HepG2 (cell line): ENCODE measurements at regions not wholly inside any gene's neighbourhood (a gene's known extent, or its start where the extent isn't known, plus 50 kb on each side); places are given as distances from the start of the nearest gene placed in this dataset.

Source experiments
- ATAC-seq: fragments of 200-7000 bp; cut with Tn5 transposase; 3 replicates; pipeline ENCODE4 v1.9.1; 2020; ENCODE audit warnings: mild to moderate bottlenecking, moderate library complexity
- BruUV-seq: library from RNA; stranded (reverse); fragments of 400-500 nt; replicated peaks from 2 replicates; lab custom pipeline; 2021; lab: Mats Ljungman, UMichigan
- CTCF ChIA-PET: fragments of 300-600 bp; formaldehyde crosslinking; extraction: SDS; loops from one replicate; lab custom pipeline; 2021; ENCODE audit warnings: low total read pairs, inconsistent platforms, low intra/inter-chr PET ratio; lab: Yijun Ruan, JAX
- POLR2A ChIA-PET: fragments of 350-600 bp; sonication (Branson Sonifier 250); formaldehyde crosslinking; loops from one replicate; lab custom pipeline; 2020; ENCODE audit warnings: antibody characterized with exemption, inconsistent platforms; lab: Yijun Ruan, JAX
- DNase-seq: peaks from one replicate; pipeline ENCODE4 v3.0.0-alpha.2; 2015; ENCODE audit warnings: low spot score
- FAIRE-seq: peaks from 3 replicates; lab custom pipeline; 2011; peaks lifted over from hg19 to GRCh38; lab: Jason Lieb, UNC
- H2AFZ ChIP-seq: one replicate; pipeline ENCODE4 v1.6.1; 2011; ENCODE audit warnings: low read length, inconsistent platforms
- H3K27ac ChIP-seq: fragments of 300-600 bp; 3 replicates; pipeline ENCODE4 v1.8.0; 2011; ENCODE audit warnings: mixed run types, mild to moderate bottlenecking, mixed read lengths, low read length, inconsistent platforms; ENCODE audit not compliant: insufficient read depth; ENCODE audit errors: extremely low read length
- H3K27me3 ChIP-seq, 2 experiments: fragments of 200-600 bp in 1 of 2; 2 replicates in 1 of 2; 3 replicates in 1 of 2; pipeline versions ENCODE4 v1.6.0 to v1.8.0; 2011; ENCODE audit warnings: low read length in 2 of 2, mild to moderate bottlenecking in 2 of 2, moderate library complexity in 2 of 2, inconsistent platforms in 1 of 2; ENCODE audit not compliant: insufficient read depth in 2 of 2, control insufficient read depth in 1 of 2
- H3K36me3 ChIP-seq, 2 experiments: fragments of 200-600 bp in 1 of 2; replicated peaks in 1 of 2; 2 replicates in 1 of 2; 3 replicates in 1 of 2; pipeline versions ENCODE4 v1.5.1 to v1.8.0; 2011; ENCODE audit warnings: low read length in 2 of 2, inconsistent platforms in 1 of 2; ENCODE audit not compliant: insufficient read depth in 2 of 2, control insufficient read depth in 1 of 2
- H3K4me1 ChIP-seq: 2 replicates; pipeline ENCODE4 v1.5.1; 2012; ENCODE audit warnings: low read length, inconsistent platforms; ENCODE audit not compliant: insufficient read depth
- H3K4me2 ChIP-seq: 2 replicates; pipeline ENCODE4 v1.6.0; 2011; ENCODE audit warnings: low read depth, low read length, inconsistent platforms
- H3K4me3 ChIP-seq, 3 experiments: fragments of 200-600 bp in 1 of 3; sonication (generic), shearing (Covaris generic) in 1 of 3; replicated peaks in 1 of 3; 2 replicates each; pipeline ENCODE4 v1.5.1; 2011 to 2016; ENCODE audit warnings: low read length in 3 of 3, inconsistent platforms in 2 of 3, low read depth in 2 of 3, mild to moderate bottlenecking in 2 of 3, control low read depth in 1 of 3, mixed read lengths in 1 of 3; ENCODE audit not compliant: insufficient read depth in 1 of 3
- H3K79me2 ChIP-seq: one replicate; pipeline ENCODE4 v1.6.1; 2011; ENCODE audit warnings: low read length, inconsistent platforms; ENCODE audit not compliant: insufficient read depth
- H3K9ac ChIP-seq: 2 replicates; pipeline ENCODE4 v1.6.0; 2011; ENCODE audit warnings: mild to moderate bottlenecking, low read depth, low read length, inconsistent platforms; ENCODE audit not compliant: insufficient read depth
- H3K9me3 ChIP-seq: 2 replicates; pipeline ENCODE4 v1.5.1; 2012; ENCODE audit warnings: mild to moderate bottlenecking, low read length
- H4K20me1 ChIP-seq: 2 replicates; pipeline ENCODE4 v1.6.0; 2011; ENCODE audit warnings: inconsistent platforms, mild to moderate bottlenecking, low read length, moderate library complexity; ENCODE audit not compliant: insufficient read depth
- BCLAF1 ChIP-seq: fragments of 450-650 bp; IDR thresholded peaks from 2 replicates; pipeline ENCODE4 v1.6.1; 2017; ENCODE audit warnings: mild to moderate bottlenecking
- EP300 ChIP-seq, 3 experiments: sonication (generic) in 1 of 3; formaldehyde crosslinking in 1 of 3; IDR thresholded peaks; 2 replicates each; pipeline versions ENCODE4 v1.5.1 to v1.6.1; 2011 to 2020; ENCODE audit warnings: low read depth in 2 of 3, low read length in 2 of 3, borderline replicate concordance in 1 of 3, improper control_type of control experiment in 1 of 3, mild to moderate bottlenecking in 1 of 3, missing genetic modification reagents in 1 of 3, moderate library complexity in 1 of 3
- HMG20A ChIP-seq: IDR thresholded peaks from 2 replicates; pipeline ENCODE4 v1.6.1; 2016; ENCODE audit warnings: borderline replicate concordance
- JUND ChIP-seq: sonication (generic); formaldehyde crosslinking; IDR thresholded peaks from 2 replicates; pipeline ENCODE4 v1.8.0; 2022; ENCODE audit warnings: mild to moderate bottlenecking, missing genetic modification reagents
- NCOA2 ChIP-seq: sonication (generic); formaldehyde crosslinking; IDR thresholded peaks from 2 replicates; pipeline ENCODE4 v1.8.0; 2022; ENCODE audit warnings: inconsistent platforms
- NFKBIZ ChIP-seq: IDR thresholded peaks from 2 replicates; pipeline ENCODE4 v1.6.1; 2018; ENCODE audit warnings: missing genetic modification reagents, missing compliant biosample characterization
- TCF7 ChIP-seq: sonication (generic); IDR thresholded peaks from 2 replicates; pipeline ENCODE4 v1.6.1; 2016; ENCODE audit warnings: antibody characterized with exemption, low read depth
- ZNF354B ChIP-seq: sonication (generic); formaldehyde crosslinking; IDR thresholded peaks from 2 replicates; pipeline ENCODE4 v1.8.0; 2022; ENCODE audit warnings: mild to moderate bottlenecking, missing genetic modification reagents
- ZNF674 ChIP-seq: sonication (generic); formaldehyde crosslinking; IDR thresholded peaks from 2 replicates; pipeline ENCODE4 v1.5.0; 2020; ENCODE audit warnings: low read depth, mild to moderate bottlenecking, missing genetic modification reagents
- ZNF839 ChIP-seq: sonication (generic); formaldehyde crosslinking; IDR thresholded peaks from 2 replicates; pipeline ENCODE4 v1.4.0; 2020; ENCODE audit warnings: missing genetic modification reagents, mild to moderate bottlenecking, borderline replicate concordance
- ZNF841 ChIP-seq: sonication (generic); formaldehyde crosslinking; IDR thresholded peaks from 2 replicates; pipeline ENCODE4 v1.8.1; 2023; ENCODE audit warnings: missing genetic modification reagents, borderline replicate concordance
- WGBS: methylation state at CpG from one replicate; pipeline ENCODE4 v1.1.6; 2017; ENCODE audit warnings: low lambda C conversion rate; 5-methylcytosine and 5-hydroxymethylcytosine counted together
- in situ Hi-C: cut with HindIII; loops from 2 replicates; pipeline ENCODE4 v1.10.0; 2017; ENCODE audit warnings: low pct_unique_long_range_greater_than_20kb; ENCODE audit not compliant: extremely low pct_ligation_motif_present
- intact Hi-C: fragments of 100-400 bp; cut with micrococcal nuclease; formaldehyde crosslinking; loops from one replicate; pipeline ENCODE4 v1.10.0; 2022; ENCODE audit not compliant: unreplicated experiment

- TF ChIP-seq BCLAF1 (no peak), ZNF841 (no peak), ZNF839 (CRISPR knock-in tag) (no peak)
- TF ChIP-seq, all 625 proteins: peak for 0
Measured at GRCh38 chr10:29081951-29082685, 206.8 kb upstream of the LYZL1 start (continued).

GRCh38 chr10:29083096-29083495 is 205.8 kb upstream of the LYZL1 start:
- 0% methylated on average over 3 of the region's 6 CpGs for WGBS
- ChIA-PET POLR2A (no interaction called here), CTCF (no interaction called here)
- Histone ChIP-seq H3K36me3 (no peaks in the 10 kb centered on the region), H3K79me2 (no peaks in the 10 kb centered on the region), H3K9ac (no peak overlapping the region), H3K27ac (no peak overlapping the region), H4K20me1 (no peaks in the 10 kb centered on the region), H3K4me3 (no peak overlapping the region), H3K4me2 (no peak overlapping the region), H2AFZ (no peak overlapping the region), H3K9me3 (no peaks in the 10 kb centered on the region), H3K4me1 (peaks cover 11% of the 10 kb centered on the region; the same call in 1 of the 2 replicates), H3K27me3 (peaks cover 2 to 3% of the 10 kb centered on the region in 2 experiments; a peak in 2 of 5 replicates)
- BruUV-seq, result no TSS peak
- TF ChIP-seq ZNF674 (no peak), TCF7 (peak; percentile 52; the same call in 1 of the 2 replicates), JUND (no peak), HMG20A (peak; percentile 21; the same call in 1 of the 2 replicates), NCOA2 (CRISPR knock-in tag) (no peak), EP300 (IDR thresholded peaks at IDR 0.05; ENCODE audit: low read depth in 2 of 2, low read length in 2 of 2) (0 out of 4 replicates have a peak, but pooled peaks of 1 of the 2 experiments have one; percentile 13), EP300 (CRISPR knock-in tag; IDR thresholded peaks at IDR 0.05; ENCODE audit: borderline replicate concordance) (no peak), ZNF354B (CRISPR knock-in tag) (no peak), NFKBIZ (no peak)
- in situ Hi-C loops (no loop called here), intact Hi-C loops (no loop called here)
- DNase-seq (peak; percentile 18), FAIRE-seq (no peak), ATAC-seq (no peak)
